ENCODE measurements at regions not wholly inside any gene's neighbourhood (a gene's known extent, or its start where the extent isn't known, plus 50 kb on each side); places are given as distances from the start of the nearest gene placed in this dataset.

DNA sequence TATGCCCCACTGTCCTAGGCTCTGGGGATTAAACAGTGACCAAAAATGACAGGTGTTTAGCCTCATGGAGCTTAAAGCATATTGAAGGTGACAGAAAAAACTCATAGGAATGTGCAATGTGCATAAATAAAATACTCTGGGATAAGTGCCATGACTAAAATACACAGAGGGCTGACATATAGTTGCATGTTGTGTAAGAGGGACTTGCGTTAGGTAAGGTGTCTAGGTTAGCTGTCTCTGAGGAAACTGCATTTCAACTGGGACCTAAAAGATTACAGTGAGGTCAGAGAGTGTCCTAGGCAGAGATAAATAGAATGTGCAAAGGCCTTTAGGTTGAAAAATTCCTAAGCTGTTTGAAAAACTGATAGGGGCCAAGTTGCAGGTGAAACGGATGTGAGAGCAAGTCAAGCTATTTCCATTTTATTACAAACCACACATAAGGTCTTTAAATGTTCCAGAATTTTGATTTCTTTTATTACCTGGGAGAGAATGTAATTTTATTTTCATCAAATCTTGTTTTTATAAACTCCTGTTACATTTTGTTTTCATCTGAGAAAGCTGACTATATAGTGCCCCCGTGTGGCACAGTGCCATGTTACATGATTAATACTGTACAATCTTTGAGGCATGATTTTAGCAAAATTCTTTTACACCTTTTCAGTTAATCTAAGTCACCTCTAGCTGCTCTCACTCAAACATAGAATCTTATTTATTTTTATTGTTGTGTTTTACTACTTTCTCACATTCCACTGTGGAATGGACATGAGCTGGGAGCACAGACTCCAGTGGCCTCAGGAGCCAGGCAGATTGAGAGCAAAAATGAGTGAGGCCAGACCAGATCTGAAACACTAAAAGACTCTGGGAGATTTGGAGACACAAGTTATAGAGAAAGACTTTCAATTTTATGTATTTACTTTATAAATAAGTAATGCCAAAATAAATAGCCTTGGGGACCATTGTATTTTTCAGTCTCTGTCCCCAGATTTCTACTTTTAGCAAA lies 259.6 kb upstream of the ZNF717 start:
- Histone ChIP-seq H3K36me3 (no peaks in the 10 kb centered on the region), H3K4me1 (no peaks in the 10 kb centered on the region), H3K4me3 (no peak overlapping the region), H3K27me3 (no peaks in the 10 kb centered on the region), H3K27ac (no peak overlapping the region), H3K9me3 (no peaks in the 10 kb centered on the region)
- in situ Hi-C loops (cut with MboI; ENCODE audit: low pct_ligation_motif_present in 1 of 4, low pct_unique_long_range_greater_than_20kb in 1 of 4, low sequenced_read_pairs in 3 of 4): no loop called here
- intact Hi-C loops (cut with DNase I; ENCODE audit: low total_unique reads): no loop called here
- WGBS, 2 donors (ENCODE audit: low coverage in 1 of 2): 40 to 46% methylated on average over 3 of the region's 3 CpGs
- TF ChIP-seq POLR2AphosphoS5 (IDR thresholded peaks at IDR 0.05): no peak
- TF ChIP-seq, protein P1, sequence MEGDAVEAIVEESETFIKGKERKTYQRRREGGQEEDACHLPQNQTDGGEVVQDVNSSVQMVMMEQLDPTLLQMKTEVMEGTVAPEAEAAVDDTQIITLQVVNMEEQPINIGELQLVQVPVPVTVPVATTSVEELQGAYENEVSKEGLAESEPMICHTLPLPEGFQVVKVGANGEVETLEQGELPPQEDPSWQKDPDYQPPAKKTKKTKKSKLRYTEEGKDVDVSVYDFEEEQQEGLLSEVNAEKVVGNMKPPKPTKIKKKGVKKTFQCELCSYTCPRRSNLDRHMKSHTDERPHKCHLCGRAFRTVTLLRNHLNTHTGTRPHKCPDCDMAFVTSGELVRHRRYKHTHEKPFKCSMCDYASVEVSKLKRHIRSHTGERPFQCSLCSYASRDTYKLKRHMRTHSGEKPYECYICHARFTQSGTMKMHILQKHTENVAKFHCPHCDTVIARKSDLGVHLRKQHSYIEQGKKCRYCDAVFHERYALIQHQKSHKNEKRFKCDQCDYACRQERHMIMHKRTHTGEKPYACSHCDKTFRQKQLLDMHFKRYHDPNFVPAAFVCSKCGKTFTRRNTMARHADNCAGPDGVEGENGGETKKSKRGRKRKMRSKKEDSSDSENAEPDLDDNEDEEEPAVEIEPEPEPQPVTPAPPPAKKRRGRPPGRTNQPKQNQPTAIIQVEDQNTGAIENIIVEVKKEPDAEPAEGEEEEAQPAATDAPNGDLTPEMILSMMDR (IDR thresholded peaks at IDR 0.05): peak in 2 of 5 experiments; percentile 32 to 36
- DNase-seq: no peak

DNA sequence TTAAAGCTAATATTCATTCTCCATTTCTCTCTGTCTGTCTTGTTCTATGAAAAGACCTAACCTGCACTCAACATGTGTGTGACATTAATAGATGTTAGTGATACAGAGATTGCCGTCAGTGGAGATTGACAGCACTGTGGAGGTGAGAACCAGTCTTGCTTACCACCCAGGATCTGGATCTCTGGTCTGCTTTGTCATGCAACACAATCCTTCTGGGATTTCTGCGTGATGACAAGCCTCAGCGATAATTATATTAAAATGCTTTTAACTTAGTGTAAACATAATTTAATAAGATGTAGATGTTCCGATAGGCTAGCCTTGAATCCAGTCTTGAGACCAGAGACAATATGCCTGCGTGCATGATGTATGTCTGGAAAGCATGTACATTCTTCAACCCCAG lies 262.0 kb upstream of the ZNF717 start:
- Histone ChIP-seq H3K27ac (no peak overlapping the region), H3K4me3 (no peak overlapping the region), H3K27me3 (no peaks in the 10 kb centered on the region), H3K9me3 (no peaks in the 10 kb centered on the region), H3K36me3 (no peaks in the 10 kb centered on the region), H3K4me1 (no peaks in the 10 kb centered on the region)
- DNase-seq: no peak
- intact Hi-C loops (cut with DNase I; ENCODE audit: low total_unique reads): no loop called here
- WGBS, 2 donors (ENCODE audit: low coverage in 1 of 2): 87 to 89% methylated on average over 5 of the region's 5 CpGs
- no peak for TF ChIP-seq EP300 (IDR thresholded peaks at IDR 0.05; ENCODE audit: low read depth)
- TF ChIP-seq, protein P1 (IDR thresholded peaks at IDR 0.05): no peak
- TF ChIP-seq POLR2A (IDR thresholded peaks at IDR 0.05): no peak
- no peak for TF ChIP-seq POLR2AphosphoS5 (IDR thresholded peaks at IDR 0.05)
- in situ Hi-C loops (cut with MboI; ENCODE audit: low pct_ligation_motif_present in 1 of 4, low pct_unique_long_range_greater_than_20kb in 1 of 4, low sequenced_read_pairs in 3 of 4): no loop called here

- no peak for DNase-seq
- Histone ChIP-seq H3K27me3 (no peaks in the 10 kb centered on the region), H3K36me3 (no peaks in the 10 kb centered on the region), H3K27ac (no peak overlapping the region), H3K4me1 (no peaks in the 10 kb centered on the region), H3K4me3 (no peak overlapping the region), H3K9me3 (no peaks in the 10 kb centered on the region)
- in situ Hi-C loops (cut with MboI; ENCODE audit: low pct_ligation_motif_present in 1 of 4, low pct_unique_long_range_greater_than_20kb in 1 of 4, low sequenced_read_pairs in 3 of 4) (no loop called here), intact Hi-C loops (cut with DNase I; ENCODE audit: low total_unique reads) (no loop called here)
- no peak for TF ChIP-seq EP300 (IDR thresholded peaks at IDR 0.05; ENCODE audit: low read depth)
- TF ChIP-seq POLR2A (IDR thresholded peaks at IDR 0.05): no peak
- TF ChIP-seq, protein P1 (IDR thresholded peaks at IDR 0.05): no peak
- no peak for TF ChIP-seq POLR2AphosphoS5 (IDR thresholded peaks at IDR 0.05)
- WGBS, 2 donors (ENCODE audit: low coverage in 1 of 2): 82 to 84% methylated on average over 2 of the region's 2 CpGs
Measured at GRCh38 chr3:76049776-76050175, 264.4 kb upstream of the ZNF717 start.

- intact Hi-C loops (cut with DNase I; ENCODE audit: low total_unique reads) (no loop called here), in situ Hi-C loops (cut with MboI; ENCODE audit: low pct_ligation_motif_present in 1 of 4, low pct_unique_long_range_greater_than_20kb in 1 of 4, low sequenced_read_pairs in 3 of 4) (no loop called here)
- Histone ChIP-seq H3K27me3 (no peaks in the 10 kb centered on the region), H3K9me3 (no peaks in the 10 kb centered on the region), H3K27ac (no peak overlapping the region), H3K4me1 (no peaks in the 10 kb centered on the region), H3K36me3 (no peaks in the 10 kb centered on the region), H3K4me3 (no peak overlapping the region)
- TF ChIP-seq EP300 (IDR thresholded peaks at IDR 0.05; ENCODE audit: low read depth) (no peak), POLR2A (IDR thresholded peaks at IDR 0.05) (no peak), POLR2AphosphoS5 (IDR thresholded peaks at IDR 0.05) (no peak)
- TF ChIP-seq, protein P1 (IDR thresholded peaks at IDR 0.05): no peak
- DNase-seq: no peak
- 55 to 56% methylated on average over 3 of the region's 3 CpGs for WGBS, 2 donors (ENCODE audit: low coverage in 1 of 2)
Measured at GRCh38 chr3:76051145-76051544, 265.8 kb upstream of the ZNF717 start.

Data from transverse colon (tissue), 4 donors.